HL-60 (cell line): ENCODE measurements at regions not wholly inside any gene's neighbourhood (a gene's known extent, or its start where the extent isn't known, plus 50 kb on each side); places are given as distances from the start of the nearest gene placed in this dataset.

Experiments used
- DNase-seq, 2 experiments: peaks; one replicate each; pipeline ENCODE4 v3.0.0-alpha.2; 2010 to 2020; ENCODE audit warnings: low read depth in 1 of 2, low spot score in 1 of 2
- H3K27ac ChIP-seq: fragments of 250-450 bp; sonication (Bioruptor Pico); replicated peaks from 2 replicates; pipeline ENCODE4 v1.5.1; 2020; ENCODE audit warnings: mild to moderate bottlenecking, moderate library complexity
- H3K27me3 ChIP-seq: fragments of 250-450 bp; sonication (Bioruptor Pico); 2 replicates; pipeline ENCODE4 v1.5.1; 2021; ENCODE audit warnings: mild to moderate bottlenecking, moderate library complexity; ENCODE audit not compliant: insufficient read depth, poor library complexity, severe bottlenecking
- H3K4me3 ChIP-seq: replicated peaks from 2 replicates; pipeline ENCODE4 v1.5.1; 2011; ENCODE audit warnings: mild to moderate bottlenecking, control low read depth, low read length; ENCODE audit not compliant: insufficient read depth
- CTCF ChIP-seq: IDR thresholded peaks from one replicate; pipeline ENCODE4 v1.5.1; 2011; ENCODE audit warnings: low read length, control low read depth, inconsistent platforms; ENCODE audit not compliant: insufficient read depth
- GABPA ChIP-seq: IDR thresholded peaks from 2 replicates; pipeline ENCODE4 v1.6.1; 2012; ENCODE audit warnings: low read depth
- POLR2AphosphoS5 ChIP-seq: IDR thresholded peaks from 2 replicates; pipeline ENCODE4 v1.6.1; 2012; ENCODE audit warnings: low read depth
- REST ChIP-seq: IDR thresholded peaks from 2 replicates; pipeline ENCODE4 v1.6.1; 2012; ENCODE audit warnings: low read depth; ENCODE audit not compliant: insufficient replicate concordance
- SPI1 ChIP-seq: IDR thresholded peaks from 2 replicates; pipeline ENCODE4 v1.6.1; 2012; ENCODE audit warnings: low read depth, mild to moderate bottlenecking, borderline replicate concordance

- TF ChIP-seq GABPA = no peak
- TF ChIP-seq CTCF = no peak
- no peak for TF ChIP-seq SPI1
- Histone ChIP-seq H3K4me3 (no peak overlapping the region), H3K27ac (no peak overlapping the region), H3K27me3 (no peaks in the 10 kb centered on the region)
- no peak for DNase-seq
Observed at GRCh38 chr15:47340571-47340920, 376.8 kb upstream of the SEMA6D start.

- no peak for DNase-seq
- Histone ChIP-seq H3K4me3 (no peak overlapping the region), H3K27ac (no peak overlapping the region), H3K27me3 (no peaks in the 10 kb centered on the region)
- no peak for TF ChIP-seq CTCF
- no peak for TF ChIP-seq POLR2AphosphoS5
- TF ChIP-seq SPI1 = no peak
- TF ChIP-seq REST = no peak
- TF ChIP-seq GABPA = no peak
Observed at GRCh38 chr15:47349179-47349578, 368.1 kb upstream of the SEMA6D start.

GRCh38 chr15:47351501-47351900 is 365.8 kb upstream of the SEMA6D start:
- no peak for DNase-seq
- Histone ChIP-seq H3K4me3 (no peak overlapping the region), H3K27ac (no peak overlapping the region), H3K27me3 (peaks cover 3% of the 10 kb centered on the region)
- no peak for TF ChIP-seq SPI1
- TF ChIP-seq REST = no peak
- TF ChIP-seq CTCF = no peak
- TF ChIP-seq POLR2AphosphoS5 = no peak
- no peak for TF ChIP-seq GABPA

GRCh38 chr15:47352217-47352616 is 365.1 kb upstream of the SEMA6D start:
- H3K4me3 ChIP-seq = no peak overlapping the region
- TF ChIP-seq CTCF = no peak
- TF ChIP-seq REST = no peak
- no peak for TF ChIP-seq GABPA
- TF ChIP-seq SPI1 = no peak
- no peak for TF ChIP-seq POLR2AphosphoS5
- no peak for DNase-seq

More at GRCh38 chr15:47352217-47352616, 365.1 kb upstream of the SEMA6D start:
- Histone ChIP-seq H3K27me3 (peaks cover 3% of the 10 kb centered on the region), H3K27ac (no peak overlapping the region)
